PFSK-1 (cell line): ENCODE measurements at regions not wholly inside any gene's neighbourhood (a gene's known extent, or its start where the extent isn't known, plus 50 kb on each side); places are given as distances from the start of the nearest gene placed in this dataset.

Experiments
- FOXP2 ChIP-seq: optimal IDR thresholded peaks from 2 replicates; pipeline ENCODE3; 2011; ENCODE audit warnings: borderline replicate concordance, control low read depth, inconsistent platforms; ENCODE audit not compliant: insufficient read depth; ENCODE audit errors: extremely low read length, extremely low read depth
- POLR2AphosphoS5 ChIP-seq: IDR thresholded peaks from 2 replicates; pipeline ENCODE4 v1.6.1; 2012; ENCODE audit warnings: low read depth, mild to moderate bottlenecking, control low read depth, low read length, moderate library complexity
- REST ChIP-seq, 2 experiments: IDR thresholded peaks; 2 replicates each; pipeline versions ENCODE4 v1.6.1 to v1.8.0; 2011 to 2012; ENCODE audit warnings: low read depth in 2 of 2, low read length in 2 of 2, control low read depth in 1 of 2, inconsistent platforms in 1 of 2, mild to moderate bottlenecking in 1 of 2, moderate library complexity in 1 of 2; ENCODE audit not compliant: insufficient read depth in 1 of 2
- SIN3A ChIP-seq: IDR thresholded peaks from 2 replicates; pipeline ENCODE4 v1.6.1; 2012; ENCODE audit warnings: mild to moderate bottlenecking, low read length, moderate library complexity, borderline replicate concordance; ENCODE audit not compliant: insufficient read depth
- TAF1 ChIP-seq: IDR thresholded peaks from 2 replicates; pipeline ENCODE4 v1.6.1; 2012; ENCODE audit warnings: low read length, control low read depth, borderline replicate concordance; ENCODE audit not compliant: insufficient read depth

GRCh38 chr1:68703921-68704354, 207.1 kb upstream of the DEPDC1 start:
- no peak for TF ChIP-seq POLR2AphosphoS5
- TF ChIP-seq REST (IDR thresholded peaks at IDR 0.05; ENCODE audit: insufficient read depth in 1 of 2, low read depth in 2 of 2, low read length in 2 of 2) = no peak
- no peak for TF ChIP-seq FOXP2
- no peak for TF ChIP-seq TAF1
- no peak for TF ChIP-seq SIN3A

GRCh38 chr1:68704800-68705443, 208.0 kb upstream of the DEPDC1 start:
- no peak for TF ChIP-seq POLR2AphosphoS5
- TF ChIP-seq REST (IDR thresholded peaks at IDR 0.05; ENCODE audit: insufficient read depth in 1 of 2, low read depth in 2 of 2, low read length in 2 of 2) = no peak
- no peak for TF ChIP-seq TAF1
- no peak for TF ChIP-seq SIN3A
- no peak for TF ChIP-seq FOXP2

GRCh38 chr1:68705466-68705865, 208.6 kb upstream of the DEPDC1 start:
- TF ChIP-seq FOXP2 (no peak), POLR2AphosphoS5 (no peak), TAF1 (no peak)

GRCh38 chr1:68706639-68707317, 209.9 kb upstream of the DEPDC1 start:
- TF ChIP-seq SIN3A (no peak), TAF1 (no peak), REST (IDR thresholded peaks at IDR 0.05; ENCODE audit: insufficient read depth in 1 of 2, low read depth in 2 of 2, low read length in 2 of 2) (no peak)

GRCh38 chr1:68717330-68717729, 220.4 kb upstream of the DEPDC1 start:
- no peak for TF ChIP-seq SIN3A
- no peak for TF ChIP-seq TAF1
- no peak for TF ChIP-seq FOXP2
- no peak for TF ChIP-seq REST (IDR thresholded peaks at IDR 0.05; ENCODE audit: insufficient read depth in 1 of 2, low read depth in 2 of 2, low read length in 2 of 2)
- TF ChIP-seq POLR2AphosphoS5 = no peak
